GM23248 (cell line): ENCODE measurements at regions not wholly inside any gene's neighbourhood (a gene's known extent, or its start where the extent isn't known, plus 50 kb on each side); places are given as distances from the start of the nearest gene placed in this dataset.

Experiments
- EZH2 ChIP-seq: fragments of 200-600 bp; sonication (generic); IDR thresholded peaks from 2 replicates; pipeline ENCODE4 v1.6.1; 2018; ENCODE audit warnings: antibody characterized with exemption, mild to moderate bottlenecking; ENCODE audit not compliant: insufficient read depth, poor library complexity, severe bottlenecking
- EZH2phosphoT487 ChIP-seq: fragments of 200-600 bp; sonication (generic); IDR thresholded peaks from 2 replicates; pipeline ENCODE4 v1.6.1; 2018; ENCODE audit warnings: antibody characterized with exemption, moderate library complexity, mild to moderate bottlenecking, low read depth; ENCODE audit not compliant: insufficient read depth

GRCh38 chr13:42377640-42378382 lies 105.9 kb downstream of the AKAP11 start:
- TF ChIP-seq EZH2phosphoT487 (no peak), EZH2 (no peak)
